HEK293T (cell line): ENCODE measurements at regions not wholly inside any gene's neighbourhood (a gene's known extent, or its start where the extent isn't known, plus 50 kb on each side); places are given as distances from the start of the nearest gene placed in this dataset.

Experiments
- ARNT ChIP-seq: fragments of 450-650 bp; IDR thresholded peaks from 2 replicates; pipeline ENCODE4 v1.6.1; 2017; ENCODE audit warnings: mild to moderate bottlenecking
- BHLHE40 ChIP-seq: fragments of 450-650 bp; IDR thresholded peaks from 2 replicates; pipeline ENCODE4 v1.6.1; 2016; ENCODE audit warnings: mild to moderate bottlenecking, moderate library complexity, borderline replicate concordance
- CTBP1 ChIP-seq: fragments of 450-650 bp; IDR thresholded peaks from 2 replicates; pipeline ENCODE4 v1.6.1; 2016; ENCODE audit warnings: borderline replicate concordance
- FOXA1 ChIP-seq: fragments of 450-650 bp; IDR thresholded peaks from 2 replicates; pipeline ENCODE4 v1.6.1; 2016; ENCODE audit warnings: mild to moderate bottlenecking
- FOXK2 ChIP-seq: fragments of 450-650 bp; IDR thresholded peaks from 2 replicates; pipeline ENCODE4 v1.6.1; 2016; ENCODE audit warnings: mild to moderate bottlenecking
- FOXM1 ChIP-seq: fragments of 450-650 bp; IDR thresholded peaks from 2 replicates; pipeline ENCODE4 v1.6.1; 2017; ENCODE audit warnings: mild to moderate bottlenecking, borderline replicate concordance
- HDGF ChIP-seq: fragments of 450-650 bp; IDR thresholded peaks from 2 replicates; pipeline ENCODE4 v1.6.1; 2017; ENCODE audit warnings: antibody characterized with exemption, borderline replicate concordance
- L3MBTL2 ChIP-seq: fragments of 450-650 bp; conservative IDR thresholded peaks from 2 replicates; pipeline ENCODE4 v1.6.1; 2016; ENCODE audit warnings: mild to moderate bottlenecking
- LEF1 ChIP-seq: fragments of 450-650 bp; IDR thresholded peaks from 2 replicates; pipeline ENCODE4 v1.6.1; 2017; ENCODE audit warnings: mild to moderate bottlenecking, borderline replicate concordance
- SP1 ChIP-seq: fragments of 450-650 bp; IDR thresholded peaks from 2 replicates; pipeline ENCODE4 v1.6.1; 2017
- TARDBP ChIP-seq: fragments of 450-650 bp; IDR thresholded peaks from 2 replicates; pipeline ENCODE4 v1.6.1; 2016
- ZNF384 ChIP-seq: fragments of 450-650 bp; IDR thresholded peaks from 2 replicates; pipeline ENCODE4 v1.6.1; 2016

DNA sequence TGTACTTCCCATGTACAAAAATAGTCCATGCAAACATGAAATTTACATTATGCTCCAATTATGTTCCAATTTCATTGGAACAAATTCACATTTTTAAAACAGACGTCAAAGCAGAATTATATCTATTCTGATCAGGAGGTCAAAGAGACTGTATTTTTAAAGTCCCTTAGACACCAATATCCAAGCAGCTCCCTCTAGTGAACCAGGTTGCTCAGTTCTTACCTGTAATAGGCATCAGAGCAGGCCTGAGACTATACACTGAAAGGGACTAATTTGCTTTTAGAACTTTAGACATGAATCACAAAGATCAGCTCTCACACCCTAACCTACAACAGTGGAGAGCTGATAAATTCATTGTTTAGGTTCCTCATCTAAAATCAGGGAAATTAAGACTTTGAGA lies 273.9 kb downstream of the MBD2 start:
- TF ChIP-seq CTBP1: no peak
- TF ChIP-seq FOXM1: no peak
- no peak for TF ChIP-seq HDGF
- no peak for TF ChIP-seq SP1
- no peak for TF ChIP-seq FOXA1
- TF ChIP-seq LEF1: no peak
- no peak for TF ChIP-seq ARNT
- TF ChIP-seq BHLHE40: no peak
- no peak for TF ChIP-seq FOXK2
- TF ChIP-seq L3MBTL2: no peak
- no peak for TF ChIP-seq ZNF384
- no peak for TF ChIP-seq TARDBP
